ENCODE measurements at regions not wholly inside any gene's neighbourhood (a gene's known extent, or its start where the extent isn't known, plus 50 kb on each side); places are given as distances from the start of the nearest gene placed in this dataset.

DNA sequence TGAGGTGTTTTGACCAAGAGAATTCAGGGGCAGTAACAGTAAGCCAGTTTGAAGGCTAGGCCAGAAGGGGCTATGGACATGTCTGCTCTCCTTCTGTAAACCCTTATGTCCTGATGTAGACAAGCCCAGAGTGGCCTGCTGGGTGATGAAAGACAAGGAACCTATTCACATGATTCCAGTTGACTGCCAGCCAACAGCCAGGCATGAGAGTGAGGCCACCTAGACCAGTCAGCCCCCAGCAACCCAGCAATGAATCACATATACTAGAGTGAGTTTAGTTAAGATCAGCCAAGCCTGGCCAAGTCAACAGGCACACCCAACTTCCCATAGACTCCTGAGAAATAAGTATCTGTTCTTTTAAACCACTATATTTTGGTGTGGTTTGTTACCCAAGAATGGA is 1889.7 kb upstream of the CELF4 start:
- DNase-seq (ENCODE audit: low spot score in 2 of 2): no peak
- TF ChIP-seq EP300 (IDR thresholded peaks at IDR 0.05): no peak
- no peak for TF ChIP-seq CTCF (IDR thresholded peaks at IDR 0.05)
- no peak for TF ChIP-seq POLR2AphosphoS5 (IDR thresholded peaks at IDR 0.05)
- TF ChIP-seq POLR2A (IDR thresholded peaks at IDR 0.05): no peak
- H3K27ac ChIP-seq: no peak overlapping the region
- no peaks in the 10 kb centered on the region for H3K9me3 ChIP-seq
- no peak overlapping the region for H3K4me3 ChIP-seq
- H3K4me1 ChIP-seq: peaks cover 19% of the 10 kb centered on the region
- H3K36me3 ChIP-seq: no peaks in the 10 kb centered on the region
- no peaks in the 10 kb centered on the region for H3K27me3 ChIP-seq

GRCh38 chr18:39454866-39455265 is 1889.3 kb upstream of the CELF4 start:
- 59% methylated on average over 1 of the region's 1 CpG for WGBS
- TF ChIP-seq POLR2AphosphoS5 (IDR thresholded peaks at IDR 0.05) (no peak), POLR2A (IDR thresholded peaks at IDR 0.05) (no peak), CTCF (IDR thresholded peaks at IDR 0.05) (no peak), EP300 (IDR thresholded peaks at IDR 0.05) (no peak)
- H3K4me3 ChIP-seq: no peak overlapping the region
- no peaks in the 10 kb centered on the region for H3K36me3 ChIP-seq
- H3K27ac ChIP-seq: no peak overlapping the region
- no peaks in the 10 kb centered on the region for H3K27me3 ChIP-seq
- no peaks in the 10 kb centered on the region for H3K9me3 ChIP-seq
- no peak for DNase-seq (ENCODE audit: low spot score in 2 of 2)
- peaks cover 19% of the 10 kb centered on the region for H3K4me1 ChIP-seq

GRCh38 chr18:39453882-39454281 is 1888.3 kb upstream of the CELF4 start:
- no peak for DNase-seq (ENCODE audit: low spot score in 2 of 2)
- no peaks in the 10 kb centered on the region for H3K36me3 ChIP-seq
- no peaks in the 10 kb centered on the region for H3K27me3 ChIP-seq
- peak overlapping the region; percentile 14 for H3K4me3 ChIP-seq
- H3K27ac ChIP-seq: no peak overlapping the region
- TF ChIP-seq POLR2A (IDR thresholded peaks at IDR 0.05): no peak
- TF ChIP-seq EP300 (IDR thresholded peaks at IDR 0.05): no peak
- no peak for TF ChIP-seq POLR2AphosphoS5 (IDR thresholded peaks at IDR 0.05)
- TF ChIP-seq CTCF (IDR thresholded peaks at IDR 0.05): no peak
- H3K9me3 ChIP-seq: no peaks in the 10 kb centered on the region
- peaks cover 19% of the 10 kb centered on the region for H3K4me1 ChIP-seq
- WGBS: 0% methylated on average over 2 of the region's 2 CpGs

DNA sequence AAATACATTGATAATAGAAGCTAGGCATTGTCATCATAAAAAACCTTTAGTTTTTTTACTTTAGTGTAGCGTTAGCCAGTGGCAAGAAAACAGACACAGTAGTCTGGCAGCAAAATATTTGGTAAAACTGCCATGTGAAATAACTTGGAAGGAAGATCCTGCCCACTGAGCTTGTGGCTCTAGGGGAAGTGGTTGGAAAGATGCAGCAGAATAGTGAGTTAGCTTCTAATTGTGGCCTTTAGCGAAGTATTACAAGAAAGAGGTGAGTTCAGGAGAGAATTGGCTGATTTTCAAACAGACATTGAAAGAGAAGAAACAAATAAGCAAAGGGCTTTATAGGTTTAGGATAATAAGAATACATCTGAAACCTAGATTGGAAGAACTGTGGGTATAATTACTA is 1887.8 kb upstream of the CELF4 start:
- H3K9me3 ChIP-seq: no peaks in the 10 kb centered on the region
- H3K4me1 ChIP-seq: peaks cover 19% of the 10 kb centered on the region
- H3K27me3 ChIP-seq: no peaks in the 10 kb centered on the region
- no peak overlapping the region for H3K4me3 ChIP-seq
- TF ChIP-seq EP300 (IDR thresholded peaks at IDR 0.05): no peak
- TF ChIP-seq CTCF (IDR thresholded peaks at IDR 0.05): no peak
- no peak for TF ChIP-seq POLR2AphosphoS5 (IDR thresholded peaks at IDR 0.05)
- TF ChIP-seq POLR2A (IDR thresholded peaks at IDR 0.05): no peak
- H3K36me3 ChIP-seq: no peaks in the 10 kb centered on the region
- DNase-seq (ENCODE audit: low spot score in 2 of 2): no peak
- WGBS: 36% methylated on average over 2 of the region's 2 CpGs
- H3K27ac ChIP-seq: no peak overlapping the region

GRCh38 chr18:39450958-39451357 is 1885.4 kb upstream of the CELF4 start:
- 96% methylated on average over 6 of the region's 6 CpGs for WGBS
- TF ChIP-seq POLR2AphosphoS5 (IDR thresholded peaks at IDR 0.05): no peak
- TF ChIP-seq CTCF (IDR thresholded peaks at IDR 0.05): no peak
- TF ChIP-seq EP300 (IDR thresholded peaks at IDR 0.05): no peak
- no peak for TF ChIP-seq POLR2A (IDR thresholded peaks at IDR 0.05)
- H3K27me3 ChIP-seq: no peaks in the 10 kb centered on the region
- H3K36me3 ChIP-seq: no peaks in the 10 kb centered on the region
- H3K27ac ChIP-seq: no peak overlapping the region
- DNase-seq (ENCODE audit: low spot score in 2 of 2): no peak
- no peak overlapping the region for H3K4me3 ChIP-seq
- H3K9me3 ChIP-seq: no peaks in the 10 kb centered on the region
- H3K4me1 ChIP-seq: peaks cover 19% of the 10 kb centered on the region
